ENCODE measurements at regions not wholly inside any gene's neighbourhood (a gene's known extent, or its start where the extent isn't known, plus 50 kb on each side); places are given as distances from the start of the nearest gene placed in this dataset.

- TF ChIP-seq CBX3 (IDR thresholded peaks at IDR 0.05; ENCODE audit: low read depth): no peak
- no peak for TF ChIP-seq EZH2 (IDR thresholded peaks at IDR 0.05)
- TF ChIP-seq SP1 (IDR thresholded peaks at IDR 0.05; ENCODE audit: low read depth): no peak
- Histone ChIP-seq H3K79me2 (ENCODE audit: insufficient read depth, low read length) (no peaks in the 10 kb centered on the region), H3K4me3 (replicated peaks in 1 of 2; ENCODE audit: low read depth in 1 of 2, low read length in 2 of 2) (no peak overlapping the region), H3K27me3 (ENCODE audit: insufficient read depth, low read length) (no peaks in the 10 kb centered on the region), H4K20me1 (ENCODE audit: insufficient read depth) (no peaks in the 10 kb centered on the region), H2AFZ (ENCODE audit: low read depth, low read length, poor library complexity, severe bottlenecking) (no peak overlapping the region), H3K9me2 (ENCODE audit: insufficient read depth) (no peaks in the 10 kb centered on the region), H3K4me2 (ENCODE audit: low read length) (no peak overlapping the region), H3K36me3 (ENCODE audit: control insufficient read depth in 1 of 2, insufficient read depth in 2 of 2, low read length in 2 of 2) (no peaks in the 10 kb centered on the region), H3K27ac (ENCODE audit: low read depth, low read length) (no peak overlapping the region), H3K9ac (ENCODE audit: low read length) (no peak overlapping the region), H3K4me1 (ENCODE audit: control insufficient read depth in 1 of 2, insufficient read depth in 2 of 2, low read length in 2 of 2) (no peaks in the 10 kb centered on the region), H3K9me3 (ENCODE audit: control insufficient read depth in 1 of 2, insufficient read depth in 1 of 2, low read depth in 1 of 2, low read length in 2 of 2) (no peaks in the 10 kb centered on the region)
- DNase-seq (ENCODE audit: low read depth, low spot score): no peak
- BruUV-seq (replicated peaks): no TSS peak
- RAD21 ChIA-PET (ENCODE audit: low non-redundant PET in 1 of 2, low total read pairs in 2 of 2, uncharacterized antibody in 2 of 2, unreplicated experiment in 2 of 2): no interaction called here
- ATAC-seq: no peak
- POLR2A ChIA-PET: no interaction called here
- intact Hi-C loops (cut with micrococcal nuclease): no loop called here
- CTCF ChIA-PET: no interaction called here
Observed at GRCh38 chr2:147171941-147172340, 672.9 kb upstream of the ACVR2A start.

GRCh38 chr2:147170932-147171331 lies 673.9 kb upstream of the ACVR2A start:
- DNase-seq (ENCODE audit: low read depth, low spot score) (no peak), ATAC-seq (no peak)
- Histone ChIP-seq H3K9me2 (ENCODE audit: insufficient read depth) (no peaks in the 10 kb centered on the region), H3K79me2 (ENCODE audit: insufficient read depth, low read length) (no peaks in the 10 kb centered on the region), H3K4me3 (replicated peaks in 1 of 2; ENCODE audit: low read depth in 1 of 2, low read length in 2 of 2) (no peak overlapping the region), H3K9ac (ENCODE audit: low read length) (no peak overlapping the region), H3K27ac (ENCODE audit: low read depth, low read length) (no peak overlapping the region), H3K36me3 (ENCODE audit: control insufficient read depth in 1 of 2, insufficient read depth in 2 of 2, low read length in 2 of 2) (no peaks in the 10 kb centered on the region), H3K4me1 (ENCODE audit: control insufficient read depth in 1 of 2, insufficient read depth in 2 of 2, low read length in 2 of 2) (no peaks in the 10 kb centered on the region), H3K9me3 (ENCODE audit: control insufficient read depth in 1 of 2, insufficient read depth in 1 of 2, low read depth in 1 of 2, low read length in 2 of 2) (no peaks in the 10 kb centered on the region), H3K4me2 (ENCODE audit: low read length) (no peak overlapping the region), H2AFZ (ENCODE audit: low read depth, low read length, poor library complexity, severe bottlenecking) (no peak overlapping the region), H4K20me1 (ENCODE audit: insufficient read depth) (no peaks in the 10 kb centered on the region), H3K27me3 (ENCODE audit: insufficient read depth, low read length) (no peaks in the 10 kb centered on the region)
- TF ChIP-seq POLR2A (IDR thresholded peaks at IDR 0.05; ENCODE audit: borderline replicate concordance, extremely low read depth, insufficient read depth, insufficient read length): no peak
- TF ChIP-seq SRF (IDR thresholded peaks at IDR 0.05; ENCODE audit: low read depth): no peak
- TF ChIP-seq CEBPB (IDR thresholded peaks at IDR 0.05; ENCODE audit: low read depth): no peak
- TF ChIP-seq TCF7L2 (IDR thresholded peaks at IDR 0.05; ENCODE audit: borderline replicate concordance, extremely low read depth, insufficient read depth, insufficient read length): no peak
- no peak for TF ChIP-seq ELF1 (IDR thresholded peaks at IDR 0.05; ENCODE audit: borderline replicate concordance, low read depth)
- no peak for TF ChIP-seq EGR1 (IDR thresholded peaks at IDR 0.05; ENCODE audit: low read depth)
- no peak for TF ChIP-seq SP1 (IDR thresholded peaks at IDR 0.05; ENCODE audit: low read depth)
- no peak for TF ChIP-seq EZH2phosphoT487 (IDR thresholded peaks at IDR 0.05; ENCODE audit: borderline replicate concordance)
- no peak for TF ChIP-seq ZFX (IDR thresholded peaks at IDR 0.05)
- TF ChIP-seq YY1 (IDR thresholded peaks at IDR 0.05; ENCODE audit: extremely low read depth, insufficient replicate concordance, low read depth, low read length): no peak
- no peak for TF ChIP-seq SIN3A (IDR thresholded peaks at IDR 0.05; ENCODE audit: low read depth)
- TF ChIP-seq CBX3 (IDR thresholded peaks at IDR 0.05; ENCODE audit: low read depth): no peak
- TF ChIP-seq MAX (IDR thresholded peaks at IDR 0.05): no peak
- no peak for TF ChIP-seq CTCF (IDR thresholded peaks at IDR 0.05 in 2 of 3, conservative IDR thresholded peaks at IDR 0.05 in 1 of 3; ENCODE audit: borderline replicate concordance in 1 of 3, insufficient read depth in 1 of 3, low read depth in 2 of 3, low read length in 2 of 3)
- TF ChIP-seq EZH2 (IDR thresholded peaks at IDR 0.05): no peak
- TF ChIP-seq RAD21 (IDR thresholded peaks at IDR 0.05; ENCODE audit: low read depth): no peak
- no peak for TF ChIP-seq ATF3 (IDR thresholded peaks at IDR 0.05)
- no peak for TF ChIP-seq ZNF274 (IDR thresholded peaks at IDR 0.05; ENCODE audit: low read depth, low read length)
- no peak for TF ChIP-seq JUND (IDR thresholded peaks at IDR 0.05)
- TF ChIP-seq ZBTB33 (IDR thresholded peaks at IDR 0.05; ENCODE audit: extremely low read depth, insufficient replicate concordance, low read length): no peak
- intact Hi-C loops (cut with micrococcal nuclease): no loop called here
- no TSS peak for BruUV-seq (replicated peaks)
- ChIA-PET POLR2A (no interaction called here), RAD21 (ENCODE audit: low non-redundant PET in 1 of 2, low total read pairs in 2 of 2, uncharacterized antibody in 2 of 2, unreplicated experiment in 2 of 2) (no interaction called here), CTCF (no interaction called here)
